GM13976 (cell line): ENCODE measurements at regions not wholly inside any gene's neighbourhood (a gene's known extent, or its start where the extent isn't known, plus 50 kb on each side); places are given as distances from the start of the nearest gene placed in this dataset.

Source experiments
- DNase-seq: peaks from one replicate; pipeline ENCODE4 v3.0.0; 2012; ENCODE audit warnings: low spot score
- in situ Hi-C: fragments of 300-500 bp; cut with MboI; formaldehyde crosslinking; loops from one replicate; pipeline ENCODE4 v1.12.0; 2022; ENCODE audit warnings: low sequenced_read_pairs, mixed read lengths, inconsistent platforms; ENCODE audit not compliant: unreplicated experiment
- TF ChIP-seq, protein P1 (sequence below): IDR thresholded peaks from 2 replicates; pipeline ENCODE4 v1.5.1; 2012; ENCODE audit warnings: borderline replicate concordance, mild to moderate bottlenecking; ENCODE audit not compliant: insufficient read depth; ENCODE audit errors: extremely low read depth, missing control alignments, control extremely low read depth

- no peak for DNase-seq
Observed at GRCh38 chr17:70017112-70017511, 57.9 kb upstream of the KCNJ16 start.

GRCh38 chr17:70017941-70018340 is 57.1 kb upstream of the KCNJ16 start:
- TF ChIP-seq, protein P1, sequence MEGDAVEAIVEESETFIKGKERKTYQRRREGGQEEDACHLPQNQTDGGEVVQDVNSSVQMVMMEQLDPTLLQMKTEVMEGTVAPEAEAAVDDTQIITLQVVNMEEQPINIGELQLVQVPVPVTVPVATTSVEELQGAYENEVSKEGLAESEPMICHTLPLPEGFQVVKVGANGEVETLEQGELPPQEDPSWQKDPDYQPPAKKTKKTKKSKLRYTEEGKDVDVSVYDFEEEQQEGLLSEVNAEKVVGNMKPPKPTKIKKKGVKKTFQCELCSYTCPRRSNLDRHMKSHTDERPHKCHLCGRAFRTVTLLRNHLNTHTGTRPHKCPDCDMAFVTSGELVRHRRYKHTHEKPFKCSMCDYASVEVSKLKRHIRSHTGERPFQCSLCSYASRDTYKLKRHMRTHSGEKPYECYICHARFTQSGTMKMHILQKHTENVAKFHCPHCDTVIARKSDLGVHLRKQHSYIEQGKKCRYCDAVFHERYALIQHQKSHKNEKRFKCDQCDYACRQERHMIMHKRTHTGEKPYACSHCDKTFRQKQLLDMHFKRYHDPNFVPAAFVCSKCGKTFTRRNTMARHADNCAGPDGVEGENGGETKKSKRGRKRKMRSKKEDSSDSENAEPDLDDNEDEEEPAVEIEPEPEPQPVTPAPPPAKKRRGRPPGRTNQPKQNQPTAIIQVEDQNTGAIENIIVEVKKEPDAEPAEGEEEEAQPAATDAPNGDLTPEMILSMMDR, result no peak
- in situ Hi-C loops, result no loop called here
- DNase-seq, result no peak

More at GRCh38 chr17:70017112-70017511, 57.9 kb upstream of the KCNJ16 start:
- in situ Hi-C loops, result no loop called here
- TF ChIP-seq, protein P1, result no peak

- no peak for DNase-seq
- TF ChIP-seq, protein P1, result no peak
- in situ Hi-C loops, result no loop called here
Observed at GRCh38 chr17:70021726-70022125, 53.3 kb upstream of the KCNJ16 start.

DNA sequence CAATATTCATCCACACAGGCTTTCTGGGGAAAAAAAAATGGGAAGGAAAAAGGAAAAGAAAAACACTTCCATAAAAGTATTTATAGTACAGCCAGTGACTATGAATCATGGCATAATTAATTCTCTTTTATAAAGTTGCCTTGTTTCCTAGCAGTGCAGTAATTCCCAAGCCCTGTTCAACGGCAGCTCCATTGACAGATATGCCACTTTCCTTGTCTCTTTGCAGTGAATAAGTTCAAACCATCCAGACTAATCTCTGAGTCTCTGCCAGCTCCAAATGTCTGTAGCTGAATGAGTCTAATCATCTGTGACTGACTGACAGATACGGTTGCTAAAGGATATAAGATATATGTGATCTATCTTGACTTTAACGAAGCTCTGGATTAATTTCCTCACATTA is 52.9 kb upstream of the KCNJ16 start:
- in situ Hi-C loops, result no loop called here
- TF ChIP-seq, protein P1, result no peak
- no peak for DNase-seq

DNA sequence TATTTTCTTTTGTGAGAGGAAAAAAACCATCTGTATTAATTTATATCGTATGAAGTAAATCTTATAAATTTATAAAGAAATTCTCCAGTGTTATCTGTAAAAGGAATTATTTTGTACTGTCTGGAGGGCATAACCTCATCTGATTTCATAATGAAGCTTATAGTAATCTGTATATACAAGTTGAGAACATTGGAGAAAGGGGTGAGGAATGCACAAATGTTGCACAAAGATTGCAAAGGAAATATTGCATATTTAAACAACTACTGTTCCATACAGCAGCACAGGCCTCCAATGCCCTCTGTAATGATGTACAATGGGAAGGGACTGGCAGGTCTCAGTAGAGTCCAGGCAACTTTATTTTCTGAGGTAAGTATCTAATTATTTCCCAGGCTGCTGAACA is 50.8 kb upstream of the KCNJ16 start:
- in situ Hi-C loops, result no loop called here
- no peak for DNase-seq
- TF ChIP-seq, protein P1, result no peak
